Lower lobe of right lung (tissue), 2 donors: ENCODE measurements at regions not wholly inside any gene's neighbourhood (a gene's known extent, or its start where the extent isn't known, plus 50 kb on each side); places are given as distances from the start of the nearest gene placed in this dataset.
A peak's percentile ranks its signal among the peaks of the same experiment; 100 is the strongest.

Source experiments
- ATAC-seq, 2 donors: fragments of 200-7000 bp; cut with Tn5 transposase; one replicate each; pipeline ENCODE4 v1.9.1; 2020 to 2022; ENCODE audit warnings: mild to moderate bottlenecking in 2 of 2, moderate library complexity in 2 of 2
- DNase-seq: peaks from one replicate; pipeline ENCODE4 v3.0.0-alpha.2; 2020
- H3K27ac ChIP-seq: fragments of 200-600 bp; one replicate; pipeline ENCODE4 v1.8.0; 2022
- H3K27me3 ChIP-seq: fragments of 200-600 bp; one replicate; pipeline ENCODE4 v1.8.0; 2022; ENCODE audit warnings: low read depth
- H3K36me3 ChIP-seq: fragments of 200-600 bp; one replicate; pipeline ENCODE4 v1.8.0; 2022; ENCODE audit warnings: mild to moderate bottlenecking
- H3K4me1 ChIP-seq: fragments of 200-600 bp; one replicate; pipeline ENCODE4 v1.8.0; 2022
- H3K4me3 ChIP-seq: fragments of 200-600 bp; one replicate; pipeline ENCODE4 v1.8.0; 2022; ENCODE audit warnings: mild to moderate bottlenecking
- H3K9me3 ChIP-seq: fragments of 200-600 bp; one replicate; pipeline ENCODE4 v1.8.0; 2022
- CTCF ChIP-seq: fragments of 200-600 bp; IDR thresholded peaks from one replicate; pipeline ENCODE4 v1.8.0; 2022; ENCODE audit warnings: antibody characterized with exemption, mild to moderate bottlenecking
- intact Hi-C: fragments of 100-400 bp; cut with DNase I; formaldehyde crosslinking; loops from one replicate; pipeline ENCODE4 v1.11.0; 2022
- donor health status: DM: no; HTN: yes; CAD: no; lungs with severe emphysema.

- Histone ChIP-seq H3K27me3 (no peaks in the 10 kb centered on the region), H3K27ac (peak overlapping the region; percentile 27), H3K4me3 (no peak overlapping the region), H3K9me3 (no peaks in the 10 kb centered on the region), H3K4me1 (peaks cover 22% of the 10 kb centered on the region), H3K36me3 (no peaks in the 10 kb centered on the region)
- ATAC-seq (peak; percentile 60 to 69), DNase-seq (no peak)
- TF ChIP-seq CTCF: no peak
- intact Hi-C loops: no loop called here
Observed at GRCh38 chr6:146878952-146879340, 280.2 kb downstream of the ADGB start.

GRCh38 chr6:146879406-146880117, 280.8 kb downstream of the ADGB start:
- no peaks in the 10 kb centered on the region for H3K9me3 ChIP-seq
- DNase-seq (no peak), ATAC-seq (no peak)
- no peaks in the 10 kb centered on the region for H3K27me3 ChIP-seq
- no peak overlapping the region for H3K4me3 ChIP-seq
- no peaks in the 10 kb centered on the region for H3K36me3 ChIP-seq
- no peak overlapping the region for H3K27ac ChIP-seq
- no peak for TF ChIP-seq CTCF
- intact Hi-C loops: no loop called here
- H3K4me1 ChIP-seq: peaks cover 22% of the 10 kb centered on the region

GRCh38 chr6:146881228-146882181, 282.7 kb downstream of the ADGB start:
- Histone ChIP-seq H3K27me3 (no peaks in the 10 kb centered on the region), H3K27ac (no peak overlapping the region), H3K4me3 (no peak overlapping the region), H3K9me3 (no peaks in the 10 kb centered on the region), H3K4me1 (peaks cover 22% of the 10 kb centered on the region), H3K36me3 (no peaks in the 10 kb centered on the region)
- no peak for ATAC-seq
- no peak for DNase-seq
- intact Hi-C loops: no loop called here
- no peak for TF ChIP-seq CTCF

- Histone ChIP-seq H3K4me1 (peaks cover 3% of the 10 kb centered on the region), H3K27ac (no peak overlapping the region), H3K36me3 (no peaks in the 10 kb centered on the region), H3K4me3 (no peak overlapping the region), H3K9me3 (no peaks in the 10 kb centered on the region), H3K27me3 (no peaks in the 10 kb centered on the region)
- no peak for ATAC-seq
- no peak for TF ChIP-seq CTCF
- intact Hi-C loops: no loop called here
- DNase-seq: no peak
Observed at GRCh38 chr6:146883640-146884531, 285.1 kb downstream of the ADGB start.

- no peak for ATAC-seq
- Histone ChIP-seq H3K4me1 (no peaks in the 10 kb centered on the region), H3K27me3 (no peaks in the 10 kb centered on the region), H3K4me3 (no peak overlapping the region), H3K9me3 (no peaks in the 10 kb centered on the region), H3K27ac (no peak overlapping the region), H3K36me3 (no peaks in the 10 kb centered on the region)
- no peak for TF ChIP-seq CTCF
- intact Hi-C loops: no loop called here
- DNase-seq: no peak
Observed at GRCh38 chr6:146884728-146885127, 286.0 kb downstream of the ADGB start.
